ENCODE measurements at regions not wholly inside any gene's neighbourhood (a gene's known extent, or its start where the extent isn't known, plus 50 kb on each side); places are given as distances from the start of the nearest gene placed in this dataset.

DNA sequence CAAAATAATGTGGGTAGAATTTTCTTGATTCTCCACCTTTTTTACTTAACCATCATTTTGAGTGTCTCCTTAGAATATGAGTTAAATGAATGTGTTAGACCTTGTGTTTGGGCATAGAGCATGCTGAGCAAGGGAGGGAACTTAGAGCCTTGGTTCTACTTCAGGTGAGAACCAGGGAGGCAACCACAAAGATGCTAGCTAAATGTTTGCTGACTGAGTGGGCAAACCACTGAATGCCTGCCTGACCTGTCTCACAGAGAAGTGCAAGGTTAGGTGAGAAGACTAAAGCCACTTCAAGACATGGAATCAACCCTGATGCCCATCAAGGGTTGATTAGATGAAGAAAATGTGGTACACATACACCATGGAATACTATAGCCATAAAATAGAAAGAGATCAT is 242.6 kb upstream of the ZNF32 start:
- Histone ChIP-seq H3K4me1 (ENCODE audit: insufficient read depth, low read length) (no peaks in the 10 kb centered on the region), H3K9me3 (ENCODE audit: control insufficient read depth, insufficient read depth, low read length) (no peaks in the 10 kb centered on the region), H3K36me3 (ENCODE audit: insufficient read depth, low read length) (no peaks in the 10 kb centered on the region), H3K9ac (ENCODE audit: low read depth, low read length) (no peak overlapping the region)

DNA sequence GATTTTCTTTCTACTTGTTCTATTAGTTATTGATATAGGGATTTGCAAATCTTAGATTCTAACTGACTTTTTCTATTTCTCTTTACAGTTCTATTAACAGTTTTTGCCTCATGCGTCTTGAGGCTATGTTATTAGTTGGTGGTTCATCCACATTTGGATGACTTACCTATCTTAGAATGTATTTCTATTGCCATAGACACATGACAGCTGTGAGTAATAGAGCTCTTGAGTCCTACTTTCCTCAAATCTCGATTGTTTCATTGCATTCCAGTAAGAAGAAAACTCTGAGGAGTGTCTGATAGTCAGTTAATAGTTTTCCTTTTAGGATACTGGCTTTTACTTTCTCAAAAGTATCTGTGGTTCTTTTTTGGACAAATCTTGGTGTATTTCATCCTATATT is 241.4 kb upstream of the ZNF32 start:
- no peaks in the 10 kb centered on the region for H3K4me1 ChIP-seq (ENCODE audit: insufficient read depth, low read length)

DNA sequence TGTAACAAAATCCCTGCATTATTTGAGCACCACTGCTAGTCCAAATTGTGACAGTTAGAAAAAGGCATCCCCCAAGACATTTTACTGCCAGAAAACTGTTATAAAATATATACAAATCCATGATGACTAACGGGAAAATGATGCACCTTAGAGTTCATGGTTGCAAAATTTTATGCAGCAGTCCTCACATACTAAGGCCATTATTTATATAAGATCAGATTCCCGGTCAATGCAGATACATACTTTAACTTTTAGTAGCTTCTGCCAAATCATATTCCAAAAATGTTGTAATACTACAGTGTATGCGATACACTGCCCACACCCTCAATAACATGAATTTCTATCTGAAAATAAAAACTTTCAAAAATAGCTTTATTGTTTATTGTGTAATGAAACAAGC is 239.9 kb upstream of the ZNF32 start:
- Histone ChIP-seq H3K4me1 (ENCODE audit: insufficient read depth, low read length) (no peaks in the 10 kb centered on the region), H3K9me3 (ENCODE audit: control insufficient read depth, insufficient read depth, low read length) (no peaks in the 10 kb centered on the region), H3K9ac (ENCODE audit: low read depth, low read length) (no peak overlapping the region), H3K36me3 (ENCODE audit: insufficient read depth, low read length) (no peaks in the 10 kb centered on the region)

More for the DNA sequence above, 241.4 kb upstream of the ZNF32 start:
- no peaks in the 10 kb centered on the region for H3K9me3 ChIP-seq (ENCODE audit: control insufficient read depth, insufficient read depth, low read length)
- no peak overlapping the region for H3K9ac ChIP-seq (ENCODE audit: low read depth, low read length)
- H3K36me3 ChIP-seq (ENCODE audit: insufficient read depth, low read length): no peaks in the 10 kb centered on the region

DNA sequence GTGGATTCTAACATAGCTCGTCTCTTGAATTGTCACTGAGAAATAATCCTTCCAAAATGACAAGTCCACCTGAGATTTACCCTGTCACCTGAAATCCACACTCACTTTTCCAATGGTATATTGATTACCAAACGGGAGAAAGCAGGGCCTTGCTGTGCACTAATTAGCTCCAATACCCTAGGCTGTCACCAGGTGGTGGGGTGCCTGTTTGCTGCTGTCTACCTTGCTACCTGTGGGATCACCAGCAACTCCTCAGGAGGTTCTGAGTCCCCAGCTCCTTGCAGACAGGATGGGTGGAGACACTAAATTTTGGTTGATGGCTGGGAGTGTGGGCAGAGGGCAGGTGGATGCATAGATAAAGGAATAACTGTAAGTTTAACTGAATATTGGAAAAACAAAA is 237.2 kb upstream of the ZNF32 start:
- Histone ChIP-seq H3K4me1 (ENCODE audit: insufficient read depth, low read length) (no peaks in the 10 kb centered on the region), H3K9me3 (ENCODE audit: control insufficient read depth, insufficient read depth, low read length) (no peaks in the 10 kb centered on the region), H3K36me3 (ENCODE audit: insufficient read depth, low read length) (no peaks in the 10 kb centered on the region), H3K9ac (ENCODE audit: low read depth, low read length) (no peak overlapping the region)

DNA sequence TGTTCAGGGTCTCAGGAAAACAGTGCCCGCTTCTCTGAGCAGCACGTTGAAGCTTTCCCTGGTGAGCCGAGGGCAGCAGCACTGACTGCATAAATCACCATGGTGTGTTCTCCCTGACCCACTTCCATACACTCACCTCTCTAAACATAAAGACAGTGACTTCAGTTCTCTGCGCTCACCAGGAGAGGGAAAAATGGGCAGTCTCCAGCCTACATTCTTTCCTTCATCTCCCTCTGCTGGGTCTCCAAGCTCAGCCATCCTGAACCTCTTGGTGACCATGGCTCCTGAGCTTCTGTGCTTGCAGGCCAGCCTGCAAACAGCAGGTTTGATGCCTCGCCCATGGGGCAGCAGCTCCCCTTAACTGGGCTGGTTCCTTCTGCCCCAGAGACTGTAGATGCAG is 236.6 kb upstream of the ZNF32 start:
- no peaks in the 10 kb centered on the region for H3K4me1 ChIP-seq (ENCODE audit: insufficient read depth, low read length)

DNA sequence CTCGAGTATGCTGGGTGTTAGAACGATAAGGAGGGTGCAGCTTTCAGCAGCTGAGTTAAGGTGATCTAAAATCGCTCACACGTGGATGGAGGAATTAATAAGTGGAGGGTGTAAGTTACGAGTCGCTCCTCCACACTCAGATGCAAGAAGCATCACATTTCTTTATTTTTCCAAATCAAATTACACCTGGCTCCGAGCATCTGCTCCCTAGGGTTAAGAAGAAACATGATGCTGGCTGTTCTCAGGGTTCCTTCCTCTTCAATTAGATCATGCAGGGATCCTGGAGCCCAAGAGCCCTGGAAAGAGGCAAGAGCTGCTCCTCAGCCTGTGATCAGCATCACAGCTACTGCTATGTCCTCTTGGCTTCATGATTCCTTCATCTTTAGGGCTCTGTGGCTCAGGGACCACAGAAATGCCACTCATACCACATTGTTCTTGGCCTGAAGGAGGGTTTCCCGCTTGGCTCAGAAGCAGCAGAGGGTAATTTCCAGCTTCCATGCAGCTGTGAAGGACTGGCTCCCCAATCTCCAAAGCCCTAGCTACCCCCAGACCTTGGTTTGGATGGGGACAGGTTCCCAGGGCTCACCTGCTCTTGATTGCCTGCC is 235.9 kb upstream of the ZNF32 start:
- H3K36me3 ChIP-seq (ENCODE audit: insufficient read depth, low read length): no peaks in the 10 kb centered on the region
- no peaks in the 10 kb centered on the region for H3K4me1 ChIP-seq (ENCODE audit: insufficient read depth, low read length)
- no peak overlapping the region for H3K9ac ChIP-seq (ENCODE audit: low read depth, low read length)
- H3K9me3 ChIP-seq (ENCODE audit: control insufficient read depth, insufficient read depth, low read length): no peaks in the 10 kb centered on the region

More for the DNA sequence above, 236.6 kb upstream of the ZNF32 start:
- no peaks in the 10 kb centered on the region for H3K9me3 ChIP-seq (ENCODE audit: control insufficient read depth, insufficient read depth, low read length)
- no peak overlapping the region for H3K9ac ChIP-seq (ENCODE audit: low read depth, low read length)
- H3K36me3 ChIP-seq (ENCODE audit: insufficient read depth, low read length): no peaks in the 10 kb centered on the region

DNA sequence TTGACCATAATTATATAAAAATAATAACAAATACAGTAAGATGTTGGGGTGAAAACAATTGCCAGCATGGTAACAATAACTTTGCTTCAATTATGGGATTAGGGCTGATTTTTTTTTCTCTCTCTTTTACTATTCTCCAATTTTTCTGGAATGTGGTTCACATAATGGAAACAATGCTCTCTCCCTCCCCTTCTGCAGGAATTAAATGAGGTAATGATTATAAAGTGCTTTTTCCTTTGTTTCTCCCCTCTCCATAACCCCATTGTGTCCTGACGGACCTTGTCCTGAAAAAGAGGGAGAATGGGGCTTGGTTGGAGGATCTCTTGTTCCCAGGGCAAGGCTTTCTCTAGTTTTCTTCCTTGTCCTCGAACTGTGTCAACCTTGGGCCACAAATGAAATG is 234.0 kb upstream of the ZNF32 start:
- Histone ChIP-seq H3K9ac (ENCODE audit: low read depth, low read length) (no peak overlapping the region), H3K36me3 (ENCODE audit: insufficient read depth, low read length) (no peaks in the 10 kb centered on the region), H3K4me1 (ENCODE audit: insufficient read depth, low read length) (no peaks in the 10 kb centered on the region), H3K9me3 (ENCODE audit: control insufficient read depth, insufficient read depth, low read length) (no peaks in the 10 kb centered on the region)

DNA sequence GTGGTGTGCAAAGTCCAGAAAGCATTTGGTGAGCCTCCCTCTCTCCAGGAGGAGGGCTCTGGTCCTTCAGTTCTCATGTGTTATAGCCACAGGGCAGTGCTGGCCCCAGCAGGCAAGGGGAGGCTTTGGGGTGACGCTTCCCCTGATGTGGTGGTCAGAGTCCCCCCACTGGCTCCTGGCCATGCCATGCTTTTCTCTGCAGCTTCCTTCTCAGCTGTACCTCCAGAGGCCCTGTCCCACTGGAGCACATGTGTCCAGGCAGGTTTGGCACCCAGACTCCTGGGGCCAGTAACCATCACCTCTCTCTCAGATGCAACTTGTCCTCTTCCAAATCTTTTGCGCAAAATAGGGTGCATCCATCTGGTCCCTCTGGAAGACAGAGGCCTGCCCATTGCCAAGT is 233.0 kb upstream of the ZNF32 start:
- Histone ChIP-seq H3K36me3 (ENCODE audit: insufficient read depth, low read length) (no peaks in the 10 kb centered on the region), H3K9me3 (ENCODE audit: control insufficient read depth, insufficient read depth, low read length) (no peaks in the 10 kb centered on the region), H3K9ac (ENCODE audit: low read depth, low read length) (no peak overlapping the region), H3K4me1 (ENCODE audit: insufficient read depth, low read length) (no peaks in the 10 kb centered on the region)

DNA sequence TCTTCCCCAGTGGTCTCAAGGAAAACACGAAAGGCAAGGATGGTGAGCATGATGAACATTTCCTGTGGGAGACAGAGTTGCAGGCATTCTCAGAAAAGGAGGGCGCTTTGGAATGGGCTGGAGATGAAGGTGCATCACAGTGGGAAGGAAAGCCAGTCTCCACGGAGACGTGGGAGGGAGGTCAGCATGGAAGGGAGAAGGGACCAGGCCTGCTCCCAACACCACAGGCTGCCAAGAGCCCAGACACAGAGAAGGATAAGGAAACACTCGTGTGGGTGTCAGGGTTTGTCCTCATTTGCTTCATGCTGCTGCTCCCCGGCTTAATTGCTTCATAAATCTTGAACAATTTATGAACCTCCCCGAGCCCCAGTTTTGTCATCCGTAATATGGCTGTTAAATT is 231.5 kb upstream of the ZNF32 start:
- no peaks in the 10 kb centered on the region for H3K36me3 ChIP-seq (ENCODE audit: insufficient read depth, low read length)
- no peaks in the 10 kb centered on the region for H3K9me3 ChIP-seq (ENCODE audit: control insufficient read depth, insufficient read depth, low read length)
- H3K4me1 ChIP-seq (ENCODE audit: insufficient read depth, low read length): no peaks in the 10 kb centered on the region

DNA sequence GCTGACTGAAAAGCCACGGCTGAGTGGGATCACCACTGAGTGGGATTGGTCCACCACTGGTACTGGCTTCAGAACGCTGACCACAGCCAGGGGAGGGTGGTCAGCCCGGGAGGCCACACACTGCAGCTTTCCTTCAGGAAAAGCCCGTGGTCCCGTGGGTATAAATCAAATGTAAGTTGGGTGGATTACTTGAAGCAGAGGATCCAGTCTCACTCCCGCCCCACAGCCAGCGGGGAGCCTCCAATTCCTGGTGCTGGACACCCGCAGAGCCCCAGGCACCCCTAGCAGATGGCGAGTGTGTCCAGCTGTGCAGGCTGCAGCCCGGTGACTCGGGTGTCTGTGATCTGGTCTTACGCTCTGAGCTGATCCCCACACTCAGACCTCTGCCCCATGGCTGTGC is 231.1 kb upstream of the ZNF32 start:
- H3K9me3 ChIP-seq (ENCODE audit: control insufficient read depth, insufficient read depth, low read length): no peaks in the 10 kb centered on the region

More for the DNA sequence above, 231.5 kb upstream of the ZNF32 start:
- H3K9ac ChIP-seq (ENCODE audit: low read depth, low read length): no peak overlapping the region

DNA sequence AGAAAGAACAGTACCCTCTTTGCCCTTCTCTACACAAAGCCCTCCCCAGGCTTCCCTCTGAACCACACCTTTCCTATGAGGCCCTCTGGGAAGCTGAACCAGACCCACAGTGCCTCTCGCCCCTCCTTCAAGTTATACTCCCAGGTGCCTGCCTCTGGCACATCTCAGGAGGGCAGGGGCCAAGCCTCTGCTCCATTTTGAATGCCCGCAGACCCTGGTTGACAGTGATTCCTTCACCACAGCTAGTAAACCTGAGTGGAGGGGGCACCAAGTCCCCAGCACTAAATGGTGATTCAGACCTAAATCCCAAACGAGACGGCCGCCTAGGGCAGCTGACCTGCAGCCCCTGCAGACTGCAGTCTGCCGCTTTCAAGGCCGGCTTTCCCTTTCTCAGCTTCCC is 230.5 kb upstream of the ZNF32 start:
- Histone ChIP-seq H3K9me3 (ENCODE audit: control insufficient read depth, insufficient read depth, low read length) (no peaks in the 10 kb centered on the region), H3K36me3 (ENCODE audit: insufficient read depth, low read length) (no peaks in the 10 kb centered on the region), H3K9ac (ENCODE audit: low read depth, low read length) (no peak overlapping the region), H3K4me1 (ENCODE audit: insufficient read depth, low read length) (no peaks in the 10 kb centered on the region)

More for the DNA sequence above, 231.1 kb upstream of the ZNF32 start:
- no peaks in the 10 kb centered on the region for H3K4me1 ChIP-seq (ENCODE audit: insufficient read depth, low read length)
- no peak overlapping the region for H3K9ac ChIP-seq (ENCODE audit: low read depth, low read length)
- no peaks in the 10 kb centered on the region for H3K36me3 ChIP-seq (ENCODE audit: insufficient read depth, low read length)

DNA sequence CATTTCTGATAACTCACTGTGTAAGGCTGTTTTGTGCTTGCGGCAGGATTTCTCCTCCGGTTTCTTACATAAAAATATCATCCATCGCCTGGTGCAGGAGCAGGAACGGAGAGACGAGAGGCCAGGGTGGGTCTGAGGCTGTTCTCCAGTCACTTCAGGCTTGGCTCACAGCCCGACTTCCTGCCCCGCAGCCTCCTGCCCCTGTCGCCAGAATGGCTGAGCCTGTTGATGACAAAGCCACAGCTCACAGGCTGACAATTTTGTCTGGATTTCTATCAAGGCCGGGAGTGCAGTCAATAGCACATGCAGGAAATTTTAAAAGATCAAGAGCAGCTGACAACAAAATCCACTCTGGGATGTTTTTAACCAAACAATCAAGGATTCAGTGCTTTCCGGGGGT is 229.7 kb upstream of the ZNF32 start:
- Histone ChIP-seq H3K4me1 (ENCODE audit: insufficient read depth, low read length) (no peaks in the 10 kb centered on the region), H3K36me3 (ENCODE audit: insufficient read depth, low read length) (no peaks in the 10 kb centered on the region), H3K9me3 (ENCODE audit: control insufficient read depth, insufficient read depth, low read length) (no peaks in the 10 kb centered on the region), H3K9ac (ENCODE audit: low read depth, low read length) (no peak overlapping the region)

DNA sequence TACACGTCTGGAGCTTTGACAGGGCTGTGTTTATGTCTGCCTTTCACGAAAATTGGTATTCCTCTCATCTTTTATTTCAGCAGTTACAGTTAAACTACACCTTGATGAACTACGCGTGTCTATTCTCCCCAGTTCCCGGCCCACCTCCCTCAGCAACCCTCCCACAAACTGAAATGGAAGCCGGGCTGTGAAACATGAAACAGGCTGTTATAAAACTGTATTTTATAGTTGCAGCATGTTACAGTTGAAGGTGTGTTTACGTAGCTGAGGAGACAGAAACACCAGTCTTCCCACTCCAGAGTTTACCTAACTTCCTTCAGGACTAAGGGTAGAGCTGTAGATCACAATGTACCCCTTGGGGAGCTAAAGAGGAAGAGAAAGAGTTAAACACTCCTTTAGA is 228.3 kb upstream of the ZNF32 start:
- Histone ChIP-seq H3K36me3 (ENCODE audit: insufficient read depth, low read length) (no peaks in the 10 kb centered on the region), H3K9ac (ENCODE audit: low read depth, low read length) (no peak overlapping the region), H3K4me1 (ENCODE audit: insufficient read depth, low read length) (no peaks in the 10 kb centered on the region), H3K9me3 (ENCODE audit: control insufficient read depth, insufficient read depth, low read length) (no peaks in the 10 kb centered on the region)

DNA sequence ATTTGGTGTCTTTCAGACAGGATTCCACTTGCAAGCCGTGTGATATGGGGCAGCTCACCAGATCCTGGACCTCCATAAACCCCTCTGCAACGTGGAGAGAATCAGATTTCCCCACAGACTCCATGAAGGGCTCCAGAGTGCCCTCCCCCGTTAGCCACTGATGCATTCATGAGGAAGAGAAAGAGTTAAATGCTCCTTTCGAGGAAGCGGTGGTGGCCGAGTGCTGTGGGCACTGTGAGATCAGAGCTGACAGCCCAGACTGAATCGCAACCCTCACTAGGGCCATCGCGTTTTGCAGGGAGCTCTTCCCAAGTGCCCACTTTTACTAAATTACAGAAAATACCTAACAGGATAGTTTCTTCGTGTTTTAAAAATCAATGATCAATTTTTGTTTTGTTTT is 226.3 kb upstream of the ZNF32 start:
- no peaks in the 10 kb centered on the region for H3K4me1 ChIP-seq (ENCODE audit: insufficient read depth, low read length)
- H3K9me3 ChIP-seq (ENCODE audit: control insufficient read depth, insufficient read depth, low read length): no peaks in the 10 kb centered on the region
- no peak overlapping the region for H3K9ac ChIP-seq (ENCODE audit: low read depth, low read length)
- H3K36me3 ChIP-seq (ENCODE audit: insufficient read depth, low read length): no peaks in the 10 kb centered on the region

DNA sequence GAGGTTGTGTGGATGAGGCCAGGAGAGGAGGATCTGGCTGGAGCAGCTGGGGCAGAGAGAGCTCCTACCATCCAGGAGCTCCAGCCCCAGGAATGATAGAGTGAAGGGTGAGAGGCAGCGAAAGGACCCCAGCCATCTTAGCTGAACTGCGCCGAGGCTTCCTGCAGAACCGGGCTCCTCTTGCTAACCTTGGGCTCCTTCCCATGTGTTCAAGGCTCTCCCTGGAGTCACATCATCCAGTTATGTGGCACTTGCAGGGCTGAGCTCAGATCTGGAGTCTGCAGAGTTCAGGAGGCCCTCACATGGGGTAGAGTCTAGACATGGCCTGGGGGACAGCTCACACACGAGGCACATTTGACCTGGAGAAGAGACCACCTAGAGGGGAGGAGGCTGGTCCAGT is 225.0 kb upstream of the ZNF32 start:
- no peaks in the 10 kb centered on the region for H3K36me3 ChIP-seq (ENCODE audit: insufficient read depth, low read length)
- H3K9ac ChIP-seq (ENCODE audit: low read depth, low read length): no peak overlapping the region
- no peaks in the 10 kb centered on the region for H3K9me3 ChIP-seq (ENCODE audit: control insufficient read depth, insufficient read depth, low read length)
- no peaks in the 10 kb centered on the region for H3K4me1 ChIP-seq (ENCODE audit: insufficient read depth, low read length)

DNA sequence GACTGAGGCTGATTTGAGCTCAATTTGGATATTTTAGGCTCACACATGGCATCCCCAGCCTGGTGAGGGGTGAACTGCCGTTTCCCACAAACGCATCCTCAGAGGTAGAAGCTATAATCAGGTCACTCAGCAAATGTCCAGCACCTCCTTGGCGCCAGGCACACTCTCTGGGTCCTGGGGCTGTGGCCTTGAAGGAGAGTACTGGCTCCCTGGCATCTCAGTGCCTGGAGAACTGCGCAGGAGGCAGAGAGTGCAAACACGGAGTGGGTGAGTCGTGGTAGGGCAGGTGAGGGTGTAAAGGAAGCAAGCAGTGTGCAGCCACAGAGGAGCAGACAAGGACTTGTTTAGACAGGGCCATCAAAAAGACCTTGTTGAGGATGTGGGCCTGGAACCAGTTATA is 224.0 kb upstream of the ZNF32 start:
- no peak overlapping the region for H3K9ac ChIP-seq (ENCODE audit: low read depth, low read length)
- H3K9me3 ChIP-seq (ENCODE audit: control insufficient read depth, insufficient read depth, low read length): no peaks in the 10 kb centered on the region
- H3K4me1 ChIP-seq (ENCODE audit: insufficient read depth, low read length): no peaks in the 10 kb centered on the region
- no peaks in the 10 kb centered on the region for H3K36me3 ChIP-seq (ENCODE audit: insufficient read depth, low read length)

All from ES-I3 (cell line).